CD8-positive, alpha-beta memory T cell (primary cell): ENCODE measurements at regions not wholly inside any gene's neighbourhood (a gene's known extent, or its start where the extent isn't known, plus 50 kb on each side); places are given as distances from the start of the nearest gene placed in this dataset.

Experiments used
- CTCF ChIA-PET: fragments of 350-600 bp; sonication (Branson Sonifier 250); formaldehyde crosslinking; loops from one replicate; lab custom pipeline; 2021; ENCODE audit warnings: antibody characterized with exemption; lab: Charles Lee
- POLR2A ChIA-PET: fragments of 350-600 bp; sonication (Branson Sonifier 250); formaldehyde crosslinking; loops from one replicate; lab custom pipeline; 2021; ENCODE audit warnings: antibody characterized with exemption; lab: Charles Lee
- DNase-seq, 5 donors: peaks; one replicate each; pipeline versions ENCODE4 v3.0.0 to v3.0.0-alpha.2; 2020 to 2022; ENCODE audit warnings: mixed read lengths in 1 of 5
- H3K27ac ChIP-seq: one replicate; pipeline ENCODE4 v1.7.0; 2013; ENCODE audit warnings: low read depth, mild to moderate bottlenecking, low read length, moderate library complexity
- H3K27me3 ChIP-seq: 2 replicates; pipeline ENCODE4 v1.7.0; 2013; ENCODE audit warnings: low read length, mild to moderate bottlenecking; ENCODE audit not compliant: insufficient read depth, poor library complexity, severe bottlenecking
- H3K36me3 ChIP-seq: 2 replicates; pipeline ENCODE4 v1.7.0; 2013; ENCODE audit warnings: mild to moderate bottlenecking, low read length, moderate library complexity; ENCODE audit not compliant: insufficient read depth
- H3K4me1 ChIP-seq: 2 replicates; pipeline ENCODE4 v1.7.0; 2013; ENCODE audit warnings: mild to moderate bottlenecking, low read length, moderate library complexity; ENCODE audit not compliant: insufficient read depth
- H3K4me3 ChIP-seq: 2 replicates; pipeline ENCODE4 v1.7.0; 2013; ENCODE audit warnings: mild to moderate bottlenecking, low read length
- H3K9me3 ChIP-seq: 2 replicates; pipeline ENCODE4 v1.7.0; 2013; ENCODE audit warnings: mild to moderate bottlenecking, low read length
- H3K27ac Mint-ChIP-seq, 8 donors: one replicate each; pipeline ENCODE4 v1.8.0; 2020 to 2021; ENCODE audit warnings: mixed read lengths in 8 of 8, mild to moderate bottlenecking in 6 of 8, inconsistent platforms in 3 of 8, moderate library complexity in 3 of 8
- H3K27me3 Mint-ChIP-seq, 2 donors: one replicate each; pipeline ENCODE4 v1.8.0; 2020 to 2021; ENCODE audit warnings: mixed read lengths in 2 of 2, mild to moderate bottlenecking in 1 of 2, moderate library complexity in 1 of 2
- H3K36me3 Mint-ChIP-seq, 3 donors: one replicate each; pipeline ENCODE4 v1.8.0; 2020 to 2021; ENCODE audit warnings: mixed read lengths in 3 of 3, inconsistent platforms in 1 of 3, mild to moderate bottlenecking in 1 of 3
- H3K4me1 Mint-ChIP-seq, 3 donors: one replicate each; pipeline ENCODE4 v1.8.0; 2020 to 2021; ENCODE audit warnings: mixed read lengths in 3 of 3, inconsistent platforms in 1 of 3, mild to moderate bottlenecking in 1 of 3
- H3K4me3 Mint-ChIP-seq, 7 donors: one replicate each; pipeline ENCODE4 v1.8.0; 2020 to 2021; ENCODE audit warnings: mixed read lengths in 7 of 7, mild to moderate bottlenecking in 6 of 7, moderate library complexity in 4 of 7, inconsistent platforms in 2 of 7
- H3K9me3 Mint-ChIP-seq, 5 donors: one replicate each; pipeline ENCODE4 v1.8.0; 2020 to 2022; ENCODE audit warnings: mixed read lengths in 5 of 5, mild to moderate bottlenecking in 3 of 5, moderate library complexity in 2 of 5, inconsistent platforms in 1 of 5

DNA sequence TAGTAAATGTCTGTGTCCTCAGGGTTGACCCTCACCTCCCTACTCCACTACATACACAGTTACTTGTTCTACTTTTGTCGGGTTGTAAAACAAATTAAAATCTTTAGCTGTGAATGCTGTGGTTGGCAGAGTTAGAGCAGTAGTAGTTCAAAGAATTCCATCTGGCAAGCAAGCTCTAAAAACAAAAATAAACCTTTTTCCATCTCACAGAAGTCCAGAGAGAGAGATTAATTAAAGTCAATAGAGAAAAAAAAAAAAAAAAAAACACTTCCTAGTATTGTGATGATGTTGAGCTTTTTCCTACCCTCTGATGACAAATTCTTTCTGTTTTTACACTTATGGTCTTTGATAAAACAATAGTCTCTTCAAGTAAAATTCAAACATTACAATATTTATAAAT is 338.4 kb downstream of the PCDH17 start:
- Histone ChIP-seq H3K27ac (no peak overlapping the region), H3K36me3 (no peaks in the 10 kb centered on the region), H3K27me3 (no peaks in the 10 kb centered on the region), H3K9me3 (no peaks in the 10 kb centered on the region), H3K4me1 (no peaks in the 10 kb centered on the region), H3K4me3 (no peak overlapping the region)
- Mint-ChIP-seq H3K4me3 (no peak overlapping the region), H3K27me3 (no peaks in the 10 kb centered on the region), H3K4me1 (no peaks in the 10 kb centered on the region), H3K36me3 (no peaks in the 10 kb centered on the region), H3K27ac (no peak overlapping the region), H3K9me3 (peaks cover 6 to 54% (median 17%) of the 10 kb centered on the region in 5 donors)
- ChIA-PET CTCF (no interaction called here), POLR2A (no interaction called here)
- no peak for DNase-seq

DNA sequence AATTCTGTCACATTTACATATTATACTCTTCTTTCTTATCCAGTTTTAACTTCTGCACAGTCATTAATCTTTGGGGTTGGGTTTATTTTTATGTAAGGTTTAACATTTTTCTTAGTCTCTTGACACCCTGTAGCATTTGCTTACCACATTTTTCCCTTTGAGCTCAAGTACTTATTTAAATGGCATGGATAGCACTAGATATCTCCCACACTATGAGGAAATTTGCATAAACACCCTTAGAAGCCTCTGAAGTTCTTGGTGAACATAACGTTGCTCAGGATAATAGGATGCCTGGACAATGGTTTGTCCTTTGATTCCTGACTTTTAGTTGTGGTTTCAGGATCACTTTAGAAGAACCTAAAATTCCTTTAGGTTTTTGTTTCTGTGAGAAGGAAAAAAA is 338.9 kb downstream of the PCDH17 start:
- ChIA-PET POLR2A (no interaction called here), CTCF (no interaction called here)
- Mint-ChIP-seq H3K36me3 (no peaks in the 10 kb centered on the region), H3K27me3 (no peaks in the 10 kb centered on the region), H3K9me3 (peaks cover 6 to 52% (median 17%) of the 10 kb centered on the region in 5 donors), H3K4me3 (no peak overlapping the region), H3K4me1 (no peaks in the 10 kb centered on the region), H3K27ac (no peak overlapping the region)
- Histone ChIP-seq H3K27me3 (no peaks in the 10 kb centered on the region), H3K4me3 (no peak overlapping the region), H3K9me3 (no peaks in the 10 kb centered on the region), H3K4me1 (no peaks in the 10 kb centered on the region), H3K36me3 (no peaks in the 10 kb centered on the region), H3K27ac (no peak overlapping the region)
- DNase-seq = no peak

DNA sequence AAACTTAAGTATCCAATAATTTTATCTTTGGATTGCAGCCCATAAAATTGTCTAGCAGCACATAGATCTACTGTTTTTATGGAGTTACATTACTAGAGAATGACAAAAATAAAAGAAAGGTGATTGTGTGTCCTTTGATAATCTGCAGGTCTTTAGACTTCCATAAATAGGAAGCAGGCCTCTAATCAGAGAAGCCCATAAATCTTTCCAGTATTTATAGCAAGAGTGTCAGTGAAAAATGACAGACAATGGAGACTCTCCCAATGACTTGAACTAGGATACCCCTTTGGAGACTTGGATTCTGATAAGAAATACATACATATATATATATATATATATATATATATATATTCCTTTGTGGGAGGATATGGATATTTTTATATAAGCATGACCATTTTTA is 351.2 kb downstream of the PCDH17 start:
- peaks cover 0 to 3% (median 0%) of the 10 kb centered on the region in 3 donors for H3K36me3 Mint-ChIP-seq
- ChIA-PET POLR2A (no interaction called here), CTCF (no interaction called here)
- H3K9me3 Mint-ChIP-seq = peaks cover 3 to 27% (median 19%) of the 10 kb centered on the region in 5 donors
- H3K4me3 ChIP-seq = no peak overlapping the region
- H3K27me3 ChIP-seq = no peaks in the 10 kb centered on the region
- no peak overlapping the region for H3K27ac ChIP-seq
- no peak for DNase-seq
- H3K4me1 Mint-ChIP-seq = no peaks in the 10 kb centered on the region
- H3K4me1 ChIP-seq = no peaks in the 10 kb centered on the region
- no peak overlapping the region for H3K4me3 Mint-ChIP-seq
- no peaks in the 10 kb centered on the region for H3K9me3 ChIP-seq
- no peaks in the 10 kb centered on the region for H3K27me3 Mint-ChIP-seq
- no peaks in the 10 kb centered on the region for H3K36me3 ChIP-seq
- H3K27ac Mint-ChIP-seq = no peak overlapping the region

- Mint-ChIP-seq H3K4me3 (no peak overlapping the region), H3K9me3 (peaks cover 3 to 31% (median 23%) of the 10 kb centered on the region in 5 donors), H3K4me1 (no peaks in the 10 kb centered on the region), H3K27ac (no peak overlapping the region), H3K27me3 (no peaks in the 10 kb centered on the region), H3K36me3 (peaks cover 0 to 3% (median 0%) of the 10 kb centered on the region in 3 donors)
- Histone ChIP-seq H3K9me3 (no peaks in the 10 kb centered on the region), H3K27ac (no peak overlapping the region), H3K36me3 (no peaks in the 10 kb centered on the region), H3K27me3 (no peaks in the 10 kb centered on the region), H3K4me3 (no peak overlapping the region), H3K4me1 (no peaks in the 10 kb centered on the region)
- ChIA-PET CTCF (no interaction called here), POLR2A (no interaction called here)
- no peak for DNase-seq
These were observed 356.7 kb downstream of the PCDH17 start for GRCh38 chr13:57988276-57988675.

- Mint-ChIP-seq H3K4me1 (no peaks in the 10 kb centered on the region), H3K4me3 (no peak overlapping the region), H3K27ac (no peak overlapping the region), H3K27me3 (no peaks in the 10 kb centered on the region), H3K36me3 (peaks cover 0 to 2% (median 0%) of the 10 kb centered on the region in 3 donors), H3K9me3 (peaks cover 3 to 32% (median 15%) of the 10 kb centered on the region in 5 donors)
- ChIA-PET POLR2A (no interaction called here), CTCF (no interaction called here)
- Histone ChIP-seq H3K9me3 (no peaks in the 10 kb centered on the region), H3K27me3 (no peaks in the 10 kb centered on the region), H3K36me3 (no peaks in the 10 kb centered on the region), H3K27ac (no peak overlapping the region), H3K4me1 (no peaks in the 10 kb centered on the region), H3K4me3 (no peak overlapping the region)
- DNase-seq = no peak
These were observed 359.5 kb downstream of the PCDH17 start for GRCh38 chr13:57991041-57991440.

- ChIA-PET POLR2A (no interaction called here), CTCF (no interaction called here)
- no peaks in the 10 kb centered on the region for H3K4me1 Mint-ChIP-seq
- H3K36me3 ChIP-seq = no peaks in the 10 kb centered on the region
- H3K27ac Mint-ChIP-seq = no peak overlapping the region
- no peaks in the 10 kb centered on the region for H3K27me3 Mint-ChIP-seq
- H3K36me3 Mint-ChIP-seq = no peaks in the 10 kb centered on the region
- no peaks in the 10 kb centered on the region for H3K9me3 ChIP-seq
- no peak overlapping the region for H3K27ac ChIP-seq
- peaks cover 6 to 36% (median 16%) of the 10 kb centered on the region in 5 donors for H3K9me3 Mint-ChIP-seq
- H3K4me3 ChIP-seq = no peak overlapping the region
- no peak for DNase-seq
- no peaks in the 10 kb centered on the region for H3K27me3 ChIP-seq
- H3K4me3 Mint-ChIP-seq = no peak overlapping the region
- H3K4me1 ChIP-seq = no peaks in the 10 kb centered on the region
These were observed 360.9 kb downstream of the PCDH17 start for GRCh38 chr13:57992416-57992815.

DNA sequence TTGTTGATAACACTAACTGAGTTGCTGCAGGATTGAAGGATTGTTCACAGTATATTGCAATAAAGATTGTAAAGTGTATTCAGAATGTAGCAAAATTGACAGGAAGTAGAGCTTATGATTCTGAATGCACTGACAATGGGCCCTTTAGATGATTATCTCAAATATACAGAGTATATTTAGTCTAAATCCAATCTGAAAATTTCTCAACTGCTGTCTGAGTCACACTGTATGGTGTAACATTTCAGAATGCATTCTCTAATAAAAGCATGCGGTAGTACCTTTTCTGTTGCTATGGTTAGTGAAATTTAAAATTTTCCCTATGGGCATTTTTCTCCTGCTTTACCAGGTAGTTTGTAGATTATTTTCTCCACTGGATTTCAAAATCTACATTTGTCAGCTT is 365.2 kb downstream of the PCDH17 start:
- Mint-ChIP-seq H3K27ac (no peak overlapping the region), H3K4me1 (no peaks in the 10 kb centered on the region), H3K4me3 (no peak overlapping the region), H3K9me3 (peaks cover 8 to 35% (median 27%) of the 10 kb centered on the region in 5 donors), H3K27me3 (no peaks in the 10 kb centered on the region), H3K36me3 (no peaks in the 10 kb centered on the region)
- no peak for DNase-seq
- no peaks in the 10 kb centered on the region for H3K36me3 ChIP-seq
- H3K4me1 ChIP-seq = no peaks in the 10 kb centered on the region
- H3K9me3 ChIP-seq = no peaks in the 10 kb centered on the region
- H3K4me3 ChIP-seq = no peak overlapping the region
- no peak overlapping the region for H3K27ac ChIP-seq
- H3K27me3 ChIP-seq = no peaks in the 10 kb centered on the region
- POLR2A ChIA-PET = no interaction called here
- CTCF ChIA-PET = no interaction called here

DNA sequence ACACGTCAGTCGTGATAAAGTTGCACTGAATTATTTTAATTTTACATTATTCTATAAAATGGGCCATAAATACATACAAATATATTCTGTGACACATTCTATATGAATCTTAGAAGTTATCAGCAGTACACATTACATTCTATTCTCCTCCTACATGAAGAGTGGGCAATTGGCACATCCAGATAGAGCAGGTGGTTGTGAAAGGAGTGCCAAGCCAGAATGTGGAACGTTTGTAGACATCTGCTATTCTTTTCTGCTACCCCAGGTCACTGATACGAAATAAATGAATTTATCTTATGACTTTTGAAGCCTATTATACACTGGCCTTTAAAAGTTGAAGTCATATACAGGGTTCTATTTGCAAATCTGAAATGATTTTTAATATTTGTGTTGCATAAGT is 373.2 kb downstream of the PCDH17 start:
- Mint-ChIP-seq H3K36me3 (no peaks in the 10 kb centered on the region), H3K9me3 (peaks cover 8 to 29% (median 17%) of the 10 kb centered on the region in 5 donors), H3K4me1 (no peaks in the 10 kb centered on the region), H3K27me3 (no peaks in the 10 kb centered on the region), H3K27ac (no peak overlapping the region), H3K4me3 (no peak overlapping the region)
- Histone ChIP-seq H3K27me3 (no peaks in the 10 kb centered on the region), H3K4me3 (no peak overlapping the region), H3K27ac (no peak overlapping the region), H3K36me3 (no peaks in the 10 kb centered on the region), H3K4me1 (no peaks in the 10 kb centered on the region), H3K9me3 (no peaks in the 10 kb centered on the region)
- CTCF ChIA-PET = no interaction called here
- POLR2A ChIA-PET = no interaction called here
- no peak for DNase-seq

DNA sequence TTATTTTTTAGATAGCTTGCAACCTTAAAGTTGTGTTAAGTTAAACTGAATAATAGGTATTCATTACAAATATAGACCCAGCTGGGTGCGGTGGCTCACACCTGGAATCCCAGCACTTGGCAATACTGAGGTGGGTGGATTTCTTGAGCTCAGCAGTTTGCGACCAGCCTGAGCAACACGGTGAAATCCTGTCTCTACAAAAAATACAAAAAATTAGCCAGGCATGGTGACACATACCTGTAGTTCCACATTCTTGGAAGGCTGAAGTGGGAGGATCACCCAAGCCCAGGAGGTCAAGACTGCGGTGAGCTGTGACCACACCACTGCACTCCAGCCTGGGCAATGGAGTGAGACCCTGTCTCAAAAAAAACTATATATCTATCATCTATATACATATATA is 386.5 kb downstream of the PCDH17 start:
- Histone ChIP-seq H3K27ac (no peak overlapping the region), H3K4me3 (no peak overlapping the region), H3K36me3 (no peaks in the 10 kb centered on the region), H3K9me3 (no peaks in the 10 kb centered on the region), H3K27me3 (no peaks in the 10 kb centered on the region), H3K4me1 (no peaks in the 10 kb centered on the region)
- H3K27me3 Mint-ChIP-seq = no peaks in the 10 kb centered on the region
- DNase-seq = no peak
- H3K36me3 Mint-ChIP-seq = no peaks in the 10 kb centered on the region
- no peak overlapping the region for H3K27ac Mint-ChIP-seq
- ChIA-PET POLR2A (no interaction called here), CTCF (no interaction called here)
- peaks cover 0 to 20% (median 8%) of the 10 kb centered on the region in 5 donors for H3K9me3 Mint-ChIP-seq
- no peaks in the 10 kb centered on the region for H3K4me1 Mint-ChIP-seq
- H3K4me3 Mint-ChIP-seq = no peak overlapping the region
